ENCODE measurements at regions not wholly inside any gene's neighbourhood (a gene's known extent, or its start where the extent isn't known, plus 50 kb on each side); places are given as distances from the start of the nearest gene placed in this dataset.

DNA sequence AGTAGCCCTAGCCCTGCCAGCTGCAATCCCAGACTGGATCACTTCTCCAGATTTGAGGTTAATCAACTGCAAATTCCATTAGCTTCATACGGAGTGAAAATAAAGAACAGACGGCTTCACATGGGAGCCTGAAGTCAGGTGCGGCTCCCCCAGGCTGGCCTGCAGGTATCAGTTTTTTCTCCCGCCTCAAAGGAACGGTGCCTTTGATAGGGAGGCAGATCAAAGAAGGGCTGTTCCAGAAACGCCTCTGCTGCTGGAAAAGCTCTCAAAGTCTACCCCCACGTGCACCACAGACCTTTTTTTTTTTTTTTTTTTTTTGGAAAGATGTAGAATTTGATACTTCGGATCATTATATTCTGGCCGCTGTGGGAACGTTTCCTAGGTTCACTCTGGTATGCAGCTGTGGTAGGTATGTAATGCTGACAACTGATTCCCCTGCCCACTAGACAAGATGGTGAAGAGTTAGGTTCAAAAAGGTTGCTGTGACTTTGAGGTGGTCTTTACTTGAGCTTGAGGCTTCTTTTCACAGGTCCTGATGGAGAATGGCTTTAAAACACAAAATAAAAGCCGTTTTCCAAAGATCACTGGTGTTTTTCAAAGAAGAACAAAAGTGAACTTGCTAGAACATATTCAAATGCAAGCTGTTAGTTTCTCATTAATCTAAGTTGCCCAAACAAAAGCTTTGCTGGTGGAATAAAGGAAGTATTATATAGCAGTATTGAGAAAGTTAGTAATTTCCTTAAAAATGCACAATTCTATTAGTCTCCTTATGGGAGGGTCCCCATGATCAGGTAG is 189.0 kb upstream of the NFIA start:
- TF ChIP-seq POLR2AphosphoS5 (IDR thresholded peaks at IDR 0.05; ENCODE audit: low read depth, low read length) (no peak), POLR2A (IDR thresholded peaks at IDR 0.05; ENCODE audit: low read depth, low read length) (no peak), TAF1 (IDR thresholded peaks at IDR 0.05; ENCODE audit: borderline replicate concordance, low read depth, low read length) (no peak)
- FAIRE-seq (no peak), DNase-seq (ENCODE audit: insufficient read length) (no peak)

DNA sequence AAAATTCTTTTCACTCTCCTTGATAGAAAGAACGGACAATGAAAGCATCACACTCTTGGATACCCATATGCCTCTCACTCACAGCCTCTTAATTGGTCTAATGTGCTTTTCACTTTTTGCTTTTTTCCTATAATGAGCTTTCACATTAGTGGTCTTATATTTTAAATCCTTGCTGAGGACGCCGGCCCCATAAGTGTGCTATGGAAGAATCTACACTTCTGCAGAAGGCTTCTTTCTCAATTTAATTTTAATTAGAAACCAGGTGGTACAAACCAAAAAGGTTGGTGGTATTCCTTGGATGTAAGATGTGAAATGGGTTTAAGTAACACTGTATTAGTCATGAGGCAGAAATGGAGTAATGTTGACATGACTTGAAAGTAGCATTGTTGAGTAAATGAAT is 190.6 kb upstream of the NFIA start:
- no peak for FAIRE-seq
- TF ChIP-seq POLR2A (IDR thresholded peaks at IDR 0.05; ENCODE audit: low read depth, low read length), result no peak
- TF ChIP-seq TAF1 (IDR thresholded peaks at IDR 0.05; ENCODE audit: borderline replicate concordance, low read depth, low read length), result no peak
- no peak for TF ChIP-seq POLR2AphosphoS5 (IDR thresholded peaks at IDR 0.05; ENCODE audit: low read depth, low read length)
- no peak for DNase-seq (ENCODE audit: insufficient read length)

DNA sequence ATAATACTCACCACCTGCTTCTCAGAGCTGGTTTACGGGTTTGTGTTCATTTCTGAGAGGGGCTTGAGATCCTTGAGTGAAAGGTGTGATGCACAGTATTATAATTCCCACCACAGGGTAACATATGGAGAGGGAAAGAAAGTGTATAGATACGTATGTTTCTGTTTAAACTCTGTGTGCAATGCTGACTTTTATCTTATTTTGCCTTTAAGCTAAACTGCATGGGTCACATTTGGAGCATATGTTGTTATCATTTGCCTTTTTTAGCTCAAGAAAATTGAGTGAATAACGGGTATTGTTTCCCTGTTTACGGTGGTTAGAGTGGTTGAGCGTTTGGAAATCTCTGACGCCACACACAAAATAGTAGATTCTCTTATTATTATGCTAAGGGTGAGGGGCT is 191.1 kb upstream of the NFIA start:
- FAIRE-seq, result no peak
- no peak for DNase-seq (ENCODE audit: insufficient read length)
- TF ChIP-seq TAF1 (IDR thresholded peaks at IDR 0.05; ENCODE audit: borderline replicate concordance, low read depth, low read length) (no peak), POLR2A (IDR thresholded peaks at IDR 0.05; ENCODE audit: low read depth, low read length) (no peak)

DNA sequence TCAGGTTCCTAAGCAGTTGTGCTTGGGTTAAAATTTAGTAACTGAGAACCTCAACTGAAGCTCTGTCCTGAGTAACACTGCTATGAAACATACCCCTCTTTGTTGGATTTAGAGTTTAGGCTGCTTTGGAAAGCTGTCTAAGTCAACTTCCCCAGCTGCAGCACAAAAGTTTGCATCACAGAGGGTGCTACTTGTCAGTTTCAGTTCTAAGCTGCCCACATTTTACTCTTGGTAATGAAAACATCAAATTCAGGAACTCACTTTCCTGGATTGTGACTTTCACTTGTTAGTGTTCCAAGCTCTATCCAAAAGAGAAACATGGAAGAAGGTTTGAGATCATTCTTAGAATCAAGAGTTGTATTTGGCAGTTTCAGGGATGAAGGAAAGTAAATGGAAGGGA is 191.7 kb upstream of the NFIA start:
- DNase-seq (ENCODE audit: insufficient read length) (no peak), FAIRE-seq (no peak)

DNA sequence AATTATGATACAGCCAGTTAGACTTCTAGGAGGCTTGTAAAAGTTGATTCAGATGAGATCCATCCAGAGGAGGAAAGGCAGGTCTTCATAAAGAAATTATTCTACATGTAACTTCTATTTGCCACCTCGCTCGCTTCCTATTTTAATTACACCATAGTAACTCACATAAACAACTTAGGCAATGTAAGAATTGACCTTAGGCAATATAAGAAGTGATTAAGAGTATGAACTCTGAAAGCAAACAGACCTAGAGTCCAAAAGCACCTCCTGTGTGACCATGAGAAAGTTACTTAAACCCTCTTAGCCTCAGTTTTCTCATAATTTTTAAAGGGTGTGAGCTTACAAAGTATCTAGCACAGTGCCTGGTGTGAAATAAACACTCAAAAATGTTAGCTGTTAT is 192.7 kb upstream of the NFIA start:
- no peak for DNase-seq (ENCODE audit: insufficient read length)

More for the DNA sequence above, 191.7 kb upstream of the NFIA start:
- TF ChIP-seq POLR2AphosphoS5 (IDR thresholded peaks at IDR 0.05; ENCODE audit: low read depth, low read length), result no peak
- no peak for TF ChIP-seq TAF1 (IDR thresholded peaks at IDR 0.05; ENCODE audit: borderline replicate concordance, low read depth, low read length)
- TF ChIP-seq POLR2A (IDR thresholded peaks at IDR 0.05; ENCODE audit: low read depth, low read length), result no peak

DNA sequence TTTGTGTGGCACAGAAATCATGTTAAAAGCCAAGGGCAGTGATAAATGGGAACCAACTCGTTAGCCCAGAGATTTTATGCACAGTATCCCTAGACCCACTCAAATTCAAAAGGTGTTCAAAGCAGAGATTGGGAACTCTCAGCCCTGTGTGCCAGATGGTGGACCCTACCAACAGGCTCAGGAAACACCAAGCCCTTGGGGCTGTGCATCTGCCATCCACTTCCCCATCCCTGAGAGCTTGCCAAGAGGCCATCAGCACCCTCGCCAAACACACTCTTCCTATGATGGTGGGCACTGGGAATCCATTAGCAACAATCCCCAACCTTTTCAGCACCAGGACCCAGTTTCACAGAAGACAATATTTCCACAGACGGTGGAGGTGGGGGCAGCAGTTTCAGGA is 194.2 kb upstream of the NFIA start:
- no peak for FAIRE-seq
- DNase-seq (ENCODE audit: insufficient read length), result no peak
- TF ChIP-seq POLR2A (IDR thresholded peaks at IDR 0.05; ENCODE audit: low read depth, low read length) (no peak), TAF1 (IDR thresholded peaks at IDR 0.05; ENCODE audit: borderline replicate concordance, low read depth, low read length) (no peak), POLR2AphosphoS5 (IDR thresholded peaks at IDR 0.05; ENCODE audit: low read depth, low read length) (no peak)

More for the DNA sequence above, 192.7 kb upstream of the NFIA start:
- FAIRE-seq, result no peak
- TF ChIP-seq POLR2A (IDR thresholded peaks at IDR 0.05; ENCODE audit: low read depth, low read length) (no peak), POLR2AphosphoS5 (IDR thresholded peaks at IDR 0.05; ENCODE audit: low read depth, low read length) (no peak)

DNA sequence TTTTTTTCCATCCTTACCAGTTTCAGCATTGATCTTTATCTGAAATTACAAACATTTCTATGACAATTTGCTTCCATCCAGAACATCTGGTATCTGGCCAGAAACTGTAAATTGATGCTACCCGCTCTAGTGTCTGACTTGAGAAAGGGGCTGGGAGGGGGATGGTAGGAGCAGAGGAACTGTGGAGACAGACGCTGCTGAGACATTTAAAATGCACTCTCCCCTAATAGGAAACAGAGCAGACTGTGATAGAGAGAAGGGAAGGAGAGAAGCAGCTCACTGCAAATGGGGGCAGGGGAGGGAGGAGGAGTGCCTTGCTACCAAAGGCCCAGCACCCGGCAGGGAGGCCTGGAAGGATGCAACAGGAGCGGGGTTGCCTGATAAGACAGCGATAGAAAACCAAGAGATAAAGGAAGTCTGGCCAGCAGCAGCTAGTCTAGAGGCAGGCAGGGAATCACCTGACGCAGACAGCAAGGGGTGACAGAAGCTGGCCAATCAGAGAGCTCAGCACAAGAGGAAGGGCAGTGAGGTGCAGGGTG is 195.5 kb upstream of the NFIA start:
- no peak for TF ChIP-seq TAF1 (IDR thresholded peaks at IDR 0.05; ENCODE audit: borderline replicate concordance, low read depth, low read length)
- TF ChIP-seq POLR2AphosphoS5 (IDR thresholded peaks at IDR 0.05; ENCODE audit: low read depth, low read length), result no peak
- TF ChIP-seq POLR2A (IDR thresholded peaks at IDR 0.05; ENCODE audit: low read depth, low read length), result no peak
- FAIRE-seq, result no peak
- DNase-seq (ENCODE audit: insufficient read length), result no peak

DNA sequence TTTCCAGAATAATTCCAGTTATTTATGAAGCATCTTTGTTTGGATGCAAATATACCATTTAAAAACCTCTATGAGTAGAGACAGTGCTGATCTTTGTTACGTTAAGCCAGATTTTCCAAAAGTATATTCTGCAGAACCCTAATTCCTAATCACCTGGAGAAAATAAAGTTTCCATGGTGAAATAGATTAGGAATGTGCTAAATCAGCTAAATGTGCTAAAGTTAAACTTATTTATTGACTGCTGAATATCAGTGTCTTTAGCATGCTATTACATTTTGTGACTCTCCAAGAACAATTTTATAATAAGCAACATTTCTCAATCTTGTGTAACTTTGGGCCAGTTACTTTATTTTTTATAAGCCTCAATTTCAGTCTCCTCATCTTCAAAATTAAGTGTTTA is 196.3 kb upstream of the NFIA start:
- DNase-seq (ENCODE audit: insufficient read length) (no peak), FAIRE-seq (no peak)
- TF ChIP-seq POLR2A (IDR thresholded peaks at IDR 0.05; ENCODE audit: low read depth, low read length) (no peak), POLR2AphosphoS5 (IDR thresholded peaks at IDR 0.05; ENCODE audit: low read depth, low read length) (no peak), TAF1 (IDR thresholded peaks at IDR 0.05; ENCODE audit: borderline replicate concordance, low read depth, low read length) (no peak)

DNA sequence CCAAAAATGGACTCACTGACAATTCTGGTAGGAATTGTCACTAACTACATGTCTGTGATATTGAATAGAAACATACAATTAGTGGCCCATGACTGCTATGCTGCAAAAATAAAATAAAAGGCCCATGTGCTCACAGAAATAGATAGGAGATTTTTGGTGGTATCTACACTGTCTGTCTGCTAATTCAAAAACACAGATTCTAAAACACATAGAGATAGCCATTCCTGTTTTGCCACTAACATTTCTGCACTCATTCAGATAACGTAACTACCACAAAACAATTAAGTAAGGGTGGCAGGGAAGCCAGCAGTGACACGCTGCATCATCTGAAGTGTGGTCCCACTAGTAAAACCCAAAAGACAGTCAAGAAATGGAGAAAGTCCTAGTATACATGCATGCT is 202.2 kb upstream of the NFIA start:
- DNase-seq (ENCODE audit: insufficient read length), result no peak
- no peak for TF ChIP-seq TAF1 (IDR thresholded peaks at IDR 0.05; ENCODE audit: borderline replicate concordance, low read depth, low read length)
- TF ChIP-seq POLR2A (IDR thresholded peaks at IDR 0.05; ENCODE audit: low read depth, low read length), result no peak
- TF ChIP-seq POLR2AphosphoS5 (IDR thresholded peaks at IDR 0.05; ENCODE audit: low read depth, low read length), result no peak
- no peak for FAIRE-seq

DNA sequence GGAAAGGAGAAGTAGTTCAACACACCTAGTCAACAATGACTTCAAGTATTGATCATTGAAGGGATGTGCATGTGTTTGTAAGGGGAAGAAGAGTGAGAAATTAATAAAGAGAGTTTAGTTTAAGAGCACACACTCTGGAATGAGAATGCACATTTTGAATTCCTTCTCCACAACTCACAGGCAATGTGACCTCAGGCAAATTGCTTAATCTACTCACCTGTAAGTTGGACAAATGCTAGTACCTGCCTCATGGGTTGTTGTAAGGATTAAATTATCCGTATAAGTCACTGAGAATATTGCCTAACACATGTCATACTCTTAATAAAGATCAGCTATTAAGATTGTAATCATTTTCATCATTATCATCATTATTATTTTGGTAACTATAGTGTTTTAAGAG is 204.0 kb upstream of the NFIA start:
- FAIRE-seq (no peak), DNase-seq (ENCODE audit: insufficient read length) (no peak)
- TF ChIP-seq TAF1 (IDR thresholded peaks at IDR 0.05; ENCODE audit: borderline replicate concordance, low read depth, low read length) (no peak), POLR2A (IDR thresholded peaks at IDR 0.05; ENCODE audit: low read depth, low read length) (no peak), POLR2AphosphoS5 (IDR thresholded peaks at IDR 0.05; ENCODE audit: low read depth, low read length) (no peak)

DNA sequence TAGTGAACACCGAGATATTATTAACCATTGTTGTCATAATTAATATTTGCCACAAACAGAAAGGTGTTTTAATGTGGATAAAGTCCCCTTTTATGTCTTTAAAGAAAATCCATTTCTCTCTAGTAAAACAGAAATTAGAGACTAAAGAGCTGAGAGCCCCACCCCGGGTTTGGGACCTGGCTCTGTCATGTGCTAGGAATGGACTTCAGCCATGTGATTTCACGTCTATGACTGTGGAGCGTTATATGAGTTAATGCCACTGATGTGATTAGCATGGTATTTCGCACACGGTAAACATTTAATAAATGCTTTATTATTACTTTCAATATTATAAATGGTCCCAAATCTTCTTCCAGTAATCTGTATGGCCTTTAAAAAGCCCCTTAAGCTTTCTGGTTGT is 205.0 kb upstream of the NFIA start:
- no peak for FAIRE-seq
- TF ChIP-seq POLR2AphosphoS5 (IDR thresholded peaks at IDR 0.05; ENCODE audit: low read depth, low read length) (no peak), POLR2A (IDR thresholded peaks at IDR 0.05; ENCODE audit: low read depth, low read length) (no peak), TAF1 (IDR thresholded peaks at IDR 0.05; ENCODE audit: borderline replicate concordance, low read depth, low read length) (no peak)
- DNase-seq (ENCODE audit: insufficient read length), result no peak

DNA sequence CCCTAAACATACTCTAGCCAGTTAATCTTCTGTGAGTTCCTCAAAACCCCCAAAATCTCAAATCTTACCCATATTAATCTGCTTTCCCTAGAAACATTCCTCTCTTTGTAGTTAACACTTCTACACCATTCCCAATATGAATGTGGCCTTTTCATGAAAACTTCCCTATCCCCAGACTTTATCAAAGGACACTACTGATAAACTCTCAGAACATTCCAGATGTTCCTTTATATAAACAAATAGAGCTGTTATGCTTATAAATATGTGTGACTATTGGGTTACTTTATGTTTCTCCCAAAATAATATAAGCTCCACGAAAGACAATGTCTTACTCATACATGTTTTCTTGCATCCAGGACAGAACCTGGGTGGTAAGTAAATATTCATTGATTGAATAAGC is 205.4 kb upstream of the NFIA start:
- TF ChIP-seq POLR2AphosphoS5 (IDR thresholded peaks at IDR 0.05; ENCODE audit: low read depth, low read length) (no peak), TAF1 (IDR thresholded peaks at IDR 0.05; ENCODE audit: borderline replicate concordance, low read depth, low read length) (no peak), POLR2A (IDR thresholded peaks at IDR 0.05; ENCODE audit: low read depth, low read length) (no peak)
- no peak for DNase-seq (ENCODE audit: insufficient read length)
- no peak for FAIRE-seq

All from GM12892 (cell line).